ENCODE measurements at regions not wholly inside any gene's neighbourhood (a gene's known extent, or its start where the extent isn't known, plus 50 kb on each side); places are given as distances from the start of the nearest gene placed in this dataset.

GRCh38 chr7:46725838-46726237, 804.8 kb upstream of the IGFBP3 start:
- Histone ChIP-seq H3K4me3 (ENCODE audit: low read depth in 1 of 5, low read length in 5 of 5) (no peak overlapping the region), H3K9ac (ENCODE audit: low read length in 5 of 5) (no peak overlapping the region), H3K9me3 (ENCODE audit: control insufficient read depth in 5 of 5, low read length in 5 of 5) (peaks cover 0 to 12% (median 0%) of the 10 kb centered on the region in 5 donors), H3K36me3 (ENCODE audit: control insufficient read depth in 5 of 5, insufficient read depth in 5 of 5, low read length in 5 of 5) (peaks cover 0 to 3% (median 0%) of the 10 kb centered on the region in 5 donors), H3K27me3 (ENCODE audit: control insufficient read depth in 5 of 5, insufficient read depth in 4 of 5, low read length in 5 of 5) (no peaks in the 10 kb centered on the region), H3K4me1 (ENCODE audit: control insufficient read depth in 5 of 5, insufficient read depth in 5 of 5, low read length in 5 of 5) (no peaks in the 10 kb centered on the region), H3K27ac (ENCODE audit: low read depth, low read length) (no peak overlapping the region)

- Histone ChIP-seq H3K27me3 (ENCODE audit: control insufficient read depth in 5 of 5, insufficient read depth in 4 of 5, low read length in 5 of 5) (no peaks in the 10 kb centered on the region), H3K4me1 (ENCODE audit: control insufficient read depth in 5 of 5, insufficient read depth in 5 of 5, low read length in 5 of 5) (no peaks in the 10 kb centered on the region), H3K4me3 (ENCODE audit: low read depth in 1 of 5, low read length in 5 of 5) (no peak overlapping the region), H3K9me3 (ENCODE audit: control insufficient read depth in 5 of 5, low read length in 5 of 5) (peaks cover 0 to 12% (median 0%) of the 10 kb centered on the region in 5 donors), H3K9ac (ENCODE audit: low read length in 5 of 5) (no peak overlapping the region), H3K36me3 (ENCODE audit: control insufficient read depth in 5 of 5, insufficient read depth in 5 of 5, low read length in 5 of 5) (peaks cover 0 to 3% (median 0%) of the 10 kb centered on the region in 5 donors), H3K27ac (ENCODE audit: low read depth, low read length) (no peak overlapping the region)
Observed at GRCh38 chr7:46725136-46725535, 804.1 kb upstream of the IGFBP3 start.

- H3K36me3 ChIP-seq (ENCODE audit: control insufficient read depth in 5 of 5, insufficient read depth in 5 of 5, low read length in 5 of 5) = peaks cover 0 to 3% (median 0%) of the 10 kb centered on the region in 5 donors
- no peaks in the 10 kb centered on the region for H3K4me1 ChIP-seq (ENCODE audit: control insufficient read depth in 5 of 5, insufficient read depth in 5 of 5, low read length in 5 of 5)
- H3K4me3 ChIP-seq (ENCODE audit: low read depth in 1 of 5, low read length in 5 of 5) = no peak overlapping the region
- H3K9me3 ChIP-seq (ENCODE audit: control insufficient read depth in 5 of 5, low read length in 5 of 5) = peaks cover 0 to 12% (median 0%) of the 10 kb centered on the region in 5 donors
- no peaks in the 10 kb centered on the region for H3K27me3 ChIP-seq (ENCODE audit: control insufficient read depth in 5 of 5, insufficient read depth in 4 of 5, low read length in 5 of 5)
- no peak overlapping the region for H3K27ac ChIP-seq (ENCODE audit: low read depth, low read length)
- H3K9ac ChIP-seq (ENCODE audit: low read length in 5 of 5) = no peak overlapping the region
Observed at GRCh38 chr7:46723742-46724141, 802.7 kb upstream of the IGFBP3 start.

GRCh38 chr7:46723003-46723402, 801.9 kb upstream of the IGFBP3 start:
- Histone ChIP-seq H3K36me3 (ENCODE audit: control insufficient read depth in 5 of 5, insufficient read depth in 5 of 5, low read length in 5 of 5) (peaks cover 0 to 3% (median 0%) of the 10 kb centered on the region in 5 donors), H3K4me1 (ENCODE audit: control insufficient read depth in 5 of 5, insufficient read depth in 5 of 5, low read length in 5 of 5) (no peaks in the 10 kb centered on the region), H3K9me3 (ENCODE audit: control insufficient read depth in 5 of 5, low read length in 5 of 5) (peaks cover 0 to 12% (median 0%) of the 10 kb centered on the region in 5 donors), H3K27ac (ENCODE audit: low read depth, low read length) (no peak overlapping the region), H3K27me3 (ENCODE audit: control insufficient read depth in 5 of 5, insufficient read depth in 4 of 5, low read length in 5 of 5) (no peaks in the 10 kb centered on the region), H3K9ac (ENCODE audit: low read length in 5 of 5) (no peak overlapping the region), H3K4me3 (ENCODE audit: low read depth in 1 of 5, low read length in 5 of 5) (no peak overlapping the region)

GRCh38 chr7:46720761-46721160, 799.7 kb upstream of the IGFBP3 start:
- Histone ChIP-seq H3K4me3 (ENCODE audit: low read depth in 1 of 5, low read length in 5 of 5) (no peak overlapping the region), H3K36me3 (ENCODE audit: control insufficient read depth in 5 of 5, insufficient read depth in 5 of 5, low read length in 5 of 5) (peaks cover 0 to 3% (median 0%) of the 10 kb centered on the region in 5 donors), H3K27ac (ENCODE audit: low read depth, low read length) (no peak overlapping the region), H3K9me3 (ENCODE audit: control insufficient read depth in 5 of 5, low read length in 5 of 5) (peaks cover 0 to 3% (median 0%) of the 10 kb centered on the region in 5 donors), H3K27me3 (ENCODE audit: control insufficient read depth in 5 of 5, insufficient read depth in 4 of 5, low read length in 5 of 5) (no peaks in the 10 kb centered on the region), H3K9ac (ENCODE audit: low read length in 5 of 5) (no peak overlapping the region), H3K4me1 (ENCODE audit: control insufficient read depth in 5 of 5, insufficient read depth in 5 of 5, low read length in 5 of 5) (peaks cover 0 to 5% (median 0%) of the 10 kb centered on the region in 5 donors)

- H3K9ac ChIP-seq (ENCODE audit: low read length in 5 of 5) = no peak overlapping the region
- H3K4me1 ChIP-seq (ENCODE audit: control insufficient read depth in 5 of 5, insufficient read depth in 5 of 5, low read length in 5 of 5) = peaks cover 0 to 5% (median 0%) of the 10 kb centered on the region in 5 donors
- no peaks in the 10 kb centered on the region for H3K27me3 ChIP-seq (ENCODE audit: control insufficient read depth in 5 of 5, insufficient read depth in 4 of 5, low read length in 5 of 5)
- H3K4me3 ChIP-seq (ENCODE audit: low read depth in 1 of 5, low read length in 5 of 5) = no peak overlapping the region
- H3K9me3 ChIP-seq (ENCODE audit: control insufficient read depth in 5 of 5, low read length in 5 of 5) = no peaks in the 10 kb centered on the region
- no peak overlapping the region for H3K27ac ChIP-seq (ENCODE audit: low read depth, low read length)
- no peaks in the 10 kb centered on the region for H3K36me3 ChIP-seq (ENCODE audit: control insufficient read depth in 5 of 5, insufficient read depth in 5 of 5, low read length in 5 of 5)
Observed at GRCh38 chr7:46719616-46720015, 798.5 kb upstream of the IGFBP3 start.

- Histone ChIP-seq H3K27ac (ENCODE audit: low read depth, low read length) (no peak overlapping the region), H3K4me1 (ENCODE audit: control insufficient read depth in 5 of 5, insufficient read depth in 5 of 5, low read length in 5 of 5) (peaks cover 0 to 16% (median 7%) of the 10 kb centered on the region in 5 donors), H3K36me3 (ENCODE audit: control insufficient read depth in 5 of 5, insufficient read depth in 5 of 5, low read length in 5 of 5) (no peaks in the 10 kb centered on the region), H3K4me3 (ENCODE audit: low read depth in 1 of 5, low read length in 5 of 5) (no peak overlapping the region), H3K9me3 (ENCODE audit: control insufficient read depth in 5 of 5, low read length in 5 of 5) (no peaks in the 10 kb centered on the region), H3K9ac (ENCODE audit: low read length in 5 of 5) (no peak overlapping the region), H3K27me3 (ENCODE audit: control insufficient read depth in 5 of 5, insufficient read depth in 4 of 5, low read length in 5 of 5) (no peaks in the 10 kb centered on the region)
Observed at GRCh38 chr7:46716926-46717325, 795.9 kb upstream of the IGFBP3 start.

GRCh38 chr7:46715579-46715978, 794.5 kb upstream of the IGFBP3 start:
- Histone ChIP-seq H3K4me3 (ENCODE audit: low read depth in 1 of 5, low read length in 5 of 5) (no peak overlapping the region), H3K4me1 (ENCODE audit: control insufficient read depth in 5 of 5, insufficient read depth in 5 of 5, low read length in 5 of 5) (peaks cover 0 to 21% (median 7%) of the 10 kb centered on the region in 5 donors), H3K9me3 (ENCODE audit: control insufficient read depth in 5 of 5, low read length in 5 of 5) (no peaks in the 10 kb centered on the region), H3K27ac (ENCODE audit: low read depth, low read length) (no peak overlapping the region), H3K9ac (ENCODE audit: low read length in 5 of 5) (no peak overlapping the region), H3K27me3 (ENCODE audit: control insufficient read depth in 5 of 5, insufficient read depth in 4 of 5, low read length in 5 of 5) (no peaks in the 10 kb centered on the region), H3K36me3 (ENCODE audit: control insufficient read depth in 5 of 5, insufficient read depth in 5 of 5, low read length in 5 of 5) (no peaks in the 10 kb centered on the region)

- Histone ChIP-seq H3K4me3 (ENCODE audit: low read depth in 1 of 5, low read length in 5 of 5) (no peak overlapping the region), H3K27ac (ENCODE audit: low read depth, low read length) (no peak overlapping the region), H3K9me3 (ENCODE audit: control insufficient read depth in 5 of 5, low read length in 5 of 5) (no peaks in the 10 kb centered on the region), H3K27me3 (ENCODE audit: control insufficient read depth in 5 of 5, insufficient read depth in 4 of 5, low read length in 5 of 5) (no peaks in the 10 kb centered on the region), H3K36me3 (ENCODE audit: control insufficient read depth in 5 of 5, insufficient read depth in 5 of 5, low read length in 5 of 5) (no peaks in the 10 kb centered on the region), H3K4me1 (ENCODE audit: control insufficient read depth in 5 of 5, insufficient read depth in 5 of 5, low read length in 5 of 5) (peaks cover 0 to 22% (median 7%) of the 10 kb centered on the region in 5 donors), H3K9ac (ENCODE audit: low read length in 5 of 5) (no peak overlapping the region)
Observed at GRCh38 chr7:46714904-46715303, 793.8 kb upstream of the IGFBP3 start.

GRCh38 chr7:46713868-46714596, 793.0 kb upstream of the IGFBP3 start:
- Histone ChIP-seq H3K27ac (ENCODE audit: low read depth, low read length) (no peak overlapping the region), H3K9ac (ENCODE audit: low read length in 5 of 5) (no peak overlapping the region), H3K9me3 (ENCODE audit: control insufficient read depth in 5 of 5, low read length in 5 of 5) (no peaks in the 10 kb centered on the region), H3K4me3 (ENCODE audit: low read depth in 1 of 5, low read length in 5 of 5) (no peak overlapping the region), H3K4me1 (ENCODE audit: control insufficient read depth in 5 of 5, insufficient read depth in 5 of 5, low read length in 5 of 5) (peaks cover 0 to 22% (median 7%) of the 10 kb centered on the region in 5 donors), H3K36me3 (ENCODE audit: control insufficient read depth in 5 of 5, insufficient read depth in 5 of 5, low read length in 5 of 5) (no peaks in the 10 kb centered on the region), H3K27me3 (ENCODE audit: control insufficient read depth in 5 of 5, insufficient read depth in 4 of 5, low read length in 5 of 5) (no peaks in the 10 kb centered on the region)
